ENCODE measurements at regions not wholly inside any gene's neighbourhood (a gene's known extent, or its start where the extent isn't known, plus 50 kb on each side); places are given as distances from the start of the nearest gene placed in this dataset.

DNA sequence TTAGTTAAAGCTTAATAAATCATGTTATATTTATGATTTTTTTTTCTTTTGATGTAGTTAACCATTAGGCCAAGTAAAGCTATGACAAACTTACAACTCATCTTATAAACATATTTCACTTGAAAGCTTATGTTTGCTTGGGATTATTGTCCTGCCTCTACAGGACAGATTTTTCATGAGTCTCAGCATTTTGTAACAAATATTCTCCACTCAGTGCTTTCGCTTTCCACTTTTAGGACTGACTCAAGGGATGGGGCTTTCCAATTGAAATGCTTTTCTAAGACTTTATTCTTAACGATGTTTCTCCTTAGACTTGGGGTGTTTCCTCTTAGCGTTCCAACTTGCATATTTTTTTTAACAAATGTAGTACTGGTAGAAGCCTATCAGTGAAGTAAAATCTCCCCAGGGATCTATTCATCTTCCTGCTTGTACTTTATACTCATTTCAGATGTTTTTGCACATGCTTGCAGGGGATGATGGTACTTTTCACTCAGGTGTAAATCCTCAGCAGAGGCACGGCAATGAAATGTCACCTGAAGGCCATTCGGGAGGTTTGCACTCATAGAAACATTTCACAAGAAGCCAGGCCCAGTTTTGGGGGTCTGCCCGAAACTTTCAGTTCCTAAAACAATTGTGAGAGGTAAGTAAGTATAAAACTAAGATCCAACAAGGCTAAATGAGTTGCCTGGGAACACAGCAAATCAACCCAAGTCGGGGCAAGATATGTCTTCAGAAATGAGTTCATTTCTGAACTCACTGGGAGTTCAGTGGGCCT lies 298.1 kb upstream of the FOXQ1 start:
- no peaks in the 10 kb centered on the region for H3K9me3 ChIP-seq
- H3K4me1 ChIP-seq (ENCODE audit: insufficient read depth): no peaks in the 10 kb centered on the region
- no peak overlapping the region for H3K27ac ChIP-seq
- intact Hi-C loops (cut with DNase I): no loop called here
- H3K4me3 ChIP-seq: no peak overlapping the region
- no peaks in the 10 kb centered on the region for H3K36me3 ChIP-seq
- TF ChIP-seq POLR2A (IDR thresholded peaks at IDR 0.05): no peak
- TF ChIP-seq, protein P1, sequence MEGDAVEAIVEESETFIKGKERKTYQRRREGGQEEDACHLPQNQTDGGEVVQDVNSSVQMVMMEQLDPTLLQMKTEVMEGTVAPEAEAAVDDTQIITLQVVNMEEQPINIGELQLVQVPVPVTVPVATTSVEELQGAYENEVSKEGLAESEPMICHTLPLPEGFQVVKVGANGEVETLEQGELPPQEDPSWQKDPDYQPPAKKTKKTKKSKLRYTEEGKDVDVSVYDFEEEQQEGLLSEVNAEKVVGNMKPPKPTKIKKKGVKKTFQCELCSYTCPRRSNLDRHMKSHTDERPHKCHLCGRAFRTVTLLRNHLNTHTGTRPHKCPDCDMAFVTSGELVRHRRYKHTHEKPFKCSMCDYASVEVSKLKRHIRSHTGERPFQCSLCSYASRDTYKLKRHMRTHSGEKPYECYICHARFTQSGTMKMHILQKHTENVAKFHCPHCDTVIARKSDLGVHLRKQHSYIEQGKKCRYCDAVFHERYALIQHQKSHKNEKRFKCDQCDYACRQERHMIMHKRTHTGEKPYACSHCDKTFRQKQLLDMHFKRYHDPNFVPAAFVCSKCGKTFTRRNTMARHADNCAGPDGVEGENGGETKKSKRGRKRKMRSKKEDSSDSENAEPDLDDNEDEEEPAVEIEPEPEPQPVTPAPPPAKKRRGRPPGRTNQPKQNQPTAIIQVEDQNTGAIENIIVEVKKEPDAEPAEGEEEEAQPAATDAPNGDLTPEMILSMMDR (IDR thresholded peaks at IDR 0.05): no peak
- no peak for TF ChIP-seq EP300 (IDR thresholded peaks at IDR 0.05)
- DNase-seq: no peak
- 71 to 78% (median 71%) methylated on average over 7 of the region's 7 CpGs for WGBS, 3 donors
- H3K27me3 ChIP-seq: no peaks in the 10 kb centered on the region

DNA sequence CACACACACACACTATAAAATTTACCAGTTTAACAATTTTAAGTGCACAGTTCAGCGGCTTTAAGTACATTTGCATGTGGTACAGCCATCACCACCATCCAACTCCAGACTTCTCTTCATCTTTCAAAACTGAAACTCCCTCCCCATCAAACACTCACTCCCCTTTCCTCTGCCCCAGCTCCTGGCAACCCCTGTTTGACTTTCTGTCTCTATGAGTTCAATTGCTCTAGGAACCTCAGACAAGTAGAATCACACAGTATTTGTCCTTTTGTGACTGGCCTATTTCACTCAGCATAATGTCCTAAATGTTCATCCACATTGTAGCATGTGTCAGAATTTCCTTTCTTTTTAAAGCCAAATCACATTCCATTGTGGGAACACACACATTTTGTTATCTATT lies 302.8 kb upstream of the FOXQ1 start:
- H3K4me1 ChIP-seq (ENCODE audit: insufficient read depth): no peaks in the 10 kb centered on the region
- no peaks in the 10 kb centered on the region for H3K9me3 ChIP-seq
- intact Hi-C loops (cut with DNase I): no loop called here
- H3K27me3 ChIP-seq: no peaks in the 10 kb centered on the region
- H3K36me3 ChIP-seq: no peaks in the 10 kb centered on the region
- DNase-seq: no peak
- WGBS, 3 donors: 86 to 92% (median 90%) methylated on average over 1 of the region's 1 CpG
- TF ChIP-seq, protein P1 (IDR thresholded peaks at IDR 0.05): no peak
- TF ChIP-seq POLR2A (IDR thresholded peaks at IDR 0.05): no peak
- no peak for TF ChIP-seq EP300 (IDR thresholded peaks at IDR 0.05)
- H3K27ac ChIP-seq: no peak overlapping the region
- H3K4me3 ChIP-seq: no peak overlapping the region

DNA sequence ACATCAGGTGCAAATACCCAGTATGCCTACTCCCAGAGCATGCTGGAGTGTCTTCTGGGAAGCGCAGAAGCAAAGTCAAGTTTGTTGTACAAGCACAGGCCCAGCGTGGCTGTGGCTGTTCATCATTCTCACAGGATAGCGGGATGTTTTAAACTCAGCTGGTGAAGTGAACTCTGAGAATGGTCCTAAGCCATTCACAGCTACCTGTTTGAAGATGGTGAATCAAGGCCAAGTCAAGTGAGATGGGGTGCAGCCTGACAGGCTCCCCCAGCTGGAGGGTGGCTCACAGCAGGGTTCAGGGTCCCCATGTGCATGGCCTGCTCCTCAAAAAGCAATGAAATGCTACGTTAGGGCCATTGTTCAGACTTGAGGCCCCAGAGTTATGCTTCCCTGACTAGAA lies 304.7 kb upstream of the FOXQ1 start:
- WGBS, 3 donors: 57 to 79% (median 68%) methylated on average over 4 of the region's 4 CpGs
- H3K27ac ChIP-seq: no peak overlapping the region
- no peaks in the 10 kb centered on the region for H3K4me1 ChIP-seq (ENCODE audit: insufficient read depth)
- H3K36me3 ChIP-seq: no peaks in the 10 kb centered on the region
- no peaks in the 10 kb centered on the region for H3K9me3 ChIP-seq
- intact Hi-C loops (cut with DNase I): no loop called here
- H3K4me3 ChIP-seq: no peak overlapping the region
- TF ChIP-seq, protein P1 (IDR thresholded peaks at IDR 0.05): no peak
- TF ChIP-seq EP300 (IDR thresholded peaks at IDR 0.05) (no peak), POLR2A (IDR thresholded peaks at IDR 0.05) (no peak)
- DNase-seq: no peak
- H3K27me3 ChIP-seq: no peaks in the 10 kb centered on the region

DNA sequence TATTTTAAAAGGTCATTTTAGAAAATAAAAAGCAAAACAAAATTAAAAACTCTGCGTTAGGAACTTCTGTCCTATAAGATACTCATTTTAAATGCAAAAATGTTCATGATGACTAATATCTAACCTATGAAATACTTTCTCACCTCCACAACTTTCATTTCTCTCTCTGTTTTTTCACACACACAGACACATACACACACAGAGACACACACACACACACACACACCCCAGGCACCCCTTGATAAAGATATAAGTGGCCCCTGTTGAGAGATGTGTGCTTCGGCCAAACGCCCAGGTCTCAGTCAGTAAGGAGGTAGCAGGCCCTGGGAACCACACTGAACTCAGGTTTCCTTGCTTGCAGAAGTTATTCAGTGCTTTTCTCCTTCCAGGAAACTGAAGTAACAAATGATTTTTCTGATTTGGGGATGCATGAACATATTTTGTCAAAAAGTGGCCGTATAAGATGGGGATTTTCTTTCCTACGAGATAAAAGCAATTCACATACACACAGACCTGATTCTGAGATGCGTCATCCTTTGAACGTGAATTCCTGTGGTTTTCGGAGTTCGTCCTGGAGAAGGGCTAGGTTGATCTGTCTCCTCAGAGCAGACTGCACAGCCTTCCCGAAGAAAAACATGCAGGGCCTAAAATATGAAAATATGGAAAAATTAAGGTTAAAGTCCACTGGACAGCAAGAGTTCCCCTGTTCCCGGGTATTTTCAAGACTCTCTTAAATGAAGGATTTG lies 306.8 kb upstream of the FOXQ1 start:
- DNase-seq: no peak
- Histone ChIP-seq H3K4me1 (ENCODE audit: insufficient read depth) (no peaks in the 10 kb centered on the region), H3K36me3 (no peaks in the 10 kb centered on the region), H3K4me3 (no peak overlapping the region), H3K27me3 (no peaks in the 10 kb centered on the region), H3K9me3 (no peaks in the 10 kb centered on the region), H3K27ac (no peak overlapping the region)
- TF ChIP-seq POLR2A (IDR thresholded peaks at IDR 0.05): no peak
- TF ChIP-seq, protein P1 (IDR thresholded peaks at IDR 0.05): no peak
- no peak for TF ChIP-seq EP300 (IDR thresholded peaks at IDR 0.05)
- intact Hi-C loops (cut with DNase I): no loop called here
- 75 to 88% (median 81%) methylated on average over 11 of the region's 11 CpGs for WGBS, 3 donors

Data from ovary (tissue), 7 donors.